IMR-90 (cell line): ENCODE measurements at regions not wholly inside any gene's neighbourhood (a gene's known extent, or its start where the extent isn't known, plus 50 kb on each side); places are given as distances from the start of the nearest gene placed in this dataset.
A peak's percentile ranks its signal among the peaks of the same experiment; 100 is the strongest.

Experiments used
- ATAC-seq: fragments of 200-7000 bp; cut with Tn5 transposase; 2 replicates; pipeline ENCODE4 v1.9.1; 2020; ENCODE audit warnings: low read depth, mild to moderate bottlenecking, moderate library complexity
- BruUV-seq: library from RNA; stranded (reverse); fragments of 400-500 nt; replicated peaks from 2 replicates; lab custom pipeline; 2021; lab: Mats Ljungman, UMichigan
- CTCF ChIA-PET: fragments of 300-600 bp; formaldehyde crosslinking; extraction: SDS; loops from one replicate; lab custom pipeline; 2021; ENCODE audit warnings: antibody characterized with exemption; lab: Yijun Ruan, JAX
- POLR2A ChIA-PET: fragments of 300-600 bp; sonication (Branson Sonifier 250); formaldehyde crosslinking; loops from one replicate; lab custom pipeline; 2022; ENCODE audit warnings: antibody characterized with exemption; ENCODE audit not compliant: unreplicated experiment; lab: Charles Lee
- DNase-seq: peaks from one replicate; pipeline ENCODE4 v3.0.0; 2013
- H2AFZ ChIP-seq: replicated peaks from 2 replicates; pipeline ENCODE3; 2013; ENCODE audit warnings: low read length, mild to moderate bottlenecking; ENCODE audit not compliant: poor library complexity
- H2AK5ac ChIP-seq: 2 replicates; pipeline ENCODE4 v1.6.1; 2013; ENCODE audit warnings: low read depth, low read length, inconsistent platforms
- H2AK9ac ChIP-seq: replicated peaks from 2 replicates; pipeline ENCODE3; 2013; ENCODE audit warnings: mild to moderate bottlenecking, low read depth, low read length, moderate library complexity; ENCODE audit not compliant: poor library complexity
- H2BK120ac ChIP-seq: 2 replicates; pipeline ENCODE4 v1.6.1; 2013; ENCODE audit warnings: low read depth, low read length, inconsistent platforms
- H2BK15ac ChIP-seq: 3 replicates; pipeline ENCODE4 v1.6.1; 2013; ENCODE audit warnings: low read depth, low read length, inconsistent platforms
- H2BK20ac ChIP-seq: 2 replicates; pipeline ENCODE4 v1.6.1; 2013; ENCODE audit warnings: low read depth, mild to moderate bottlenecking, inconsistent platforms, low read length, moderate library complexity
- H2BK5ac ChIP-seq: 2 replicates; pipeline ENCODE4 v1.6.1; 2013; ENCODE audit warnings: mild to moderate bottlenecking, low read depth, low read length, inconsistent platforms; ENCODE audit not compliant: poor library complexity, severe bottlenecking
- H3K14ac ChIP-seq: replicated peaks from 2 replicates; pipeline ENCODE4 v1.6.1; 2013; ENCODE audit warnings: low read depth, low read length, inconsistent platforms
- H3K18ac ChIP-seq: 2 replicates; pipeline ENCODE4 v1.6.1; 2013; ENCODE audit warnings: low read depth, low read length, control low read depth
- H3K23ac ChIP-seq: 2 replicates; pipeline ENCODE4 v1.6.1; 2013; ENCODE audit warnings: low read depth, low read length, inconsistent platforms
- H3K27ac ChIP-seq: 2 replicates; pipeline ENCODE4 v1.5.1; 2013; ENCODE audit warnings: mild to moderate bottlenecking, control low read depth, low read length; ENCODE audit not compliant: insufficient read depth
- H3K27me3 ChIP-seq: 2 replicates; pipeline ENCODE4 v1.6.1; 2013; ENCODE audit warnings: low read length; ENCODE audit not compliant: control insufficient read depth, insufficient read depth
- H3K36me3 ChIP-seq: 2 replicates; pipeline ENCODE4 v1.6.1; 2013; ENCODE audit warnings: low read length, mixed read lengths; ENCODE audit not compliant: control insufficient read depth, insufficient read depth
- H3K4ac ChIP-seq: 2 replicates; pipeline ENCODE4 v1.6.1; 2013; ENCODE audit warnings: low read depth, low read length, inconsistent platforms
- H3K4me1 ChIP-seq: 2 replicates; pipeline ENCODE4 v1.6.1; 2013; ENCODE audit warnings: low read length, mixed read lengths; ENCODE audit not compliant: control insufficient read depth, insufficient read depth
- H3K4me2 ChIP-seq: 2 replicates; pipeline ENCODE4 v1.6.1; 2013; ENCODE audit warnings: low read depth, mild to moderate bottlenecking, control low read depth, low read length, moderate library complexity
- H3K4me3 ChIP-seq: 2 replicates; pipeline ENCODE4 v1.5.1; 2013; ENCODE audit warnings: low read depth, mild to moderate bottlenecking, control low read depth, low read length, moderate library complexity; ENCODE audit not compliant: insufficient read depth
- H3K56ac ChIP-seq: 2 replicates; pipeline ENCODE4 v1.6.1; 2013; ENCODE audit warnings: low read length, inconsistent platforms; ENCODE audit not compliant: insufficient read depth; ENCODE audit errors: extremely low read depth
- H3K79me1 ChIP-seq, 2 experiments: 2 replicates each; pipeline ENCODE4 v1.6.1; 2013; ENCODE audit warnings: low read length in 2 of 2, inconsistent platforms in 1 of 2, low read depth in 1 of 2
- H3K9ac ChIP-seq: 2 replicates; pipeline ENCODE4 v1.6.1; 2013; ENCODE audit warnings: low read depth, low read length, control low read depth
- H3K9me1 ChIP-seq: 2 replicates; pipeline ENCODE4 v1.6.1; 2013; ENCODE audit warnings: low read length, inconsistent platforms; ENCODE audit not compliant: insufficient read depth
- H3K9me3 ChIP-seq: 2 replicates; pipeline ENCODE4 v1.6.1; 2013; ENCODE audit warnings: low read length; ENCODE audit not compliant: control insufficient read depth, insufficient read depth
- H4K20me1 ChIP-seq: 2 replicates; pipeline ENCODE4 v1.6.1; 2013; ENCODE audit warnings: low read length, inconsistent platforms; ENCODE audit not compliant: insufficient read depth
- H4K5ac ChIP-seq: 2 replicates; pipeline ENCODE4 v1.6.1; 2013; ENCODE audit warnings: mild to moderate bottlenecking, low read depth, low read length, control low read depth
- H4K8ac ChIP-seq, 2 experiments: 2 replicates each; pipeline ENCODE4 v1.6.1; 2013; ENCODE audit warnings: low read depth in 2 of 2, low read length in 2 of 2, control low read depth in 1 of 2, inconsistent platforms in 1 of 2
- H4K91ac ChIP-seq: 2 replicates; pipeline ENCODE4 v1.6.1; 2013; ENCODE audit warnings: low read depth, low read length, inconsistent platforms; ENCODE audit not compliant: insufficient read depth
- CTCF ChIP-seq: conservative IDR thresholded peaks from 2 replicates; pipeline ENCODE4 v1.5.1; 2012; ENCODE audit warnings: mild to moderate bottlenecking, low read depth, low read length, improper control_type of control experiment
- FOS ChIP-seq: fragments of 150-350 bp; IDR thresholded peaks from 2 replicates; pipeline ENCODE4 v1.6.1; 2016; ENCODE audit warnings: low read depth, low read length
- POLR2A ChIP-seq: IDR thresholded peaks from 2 replicates; pipeline ENCODE4 v1.6.1; 2012; ENCODE audit warnings: mild to moderate bottlenecking, low read depth, low read length
- RAD21 ChIP-seq: IDR thresholded peaks from 2 replicates; pipeline ENCODE4 v1.6.1; 2012; ENCODE audit warnings: low read length, improper control_type of control experiment
- RFX5 ChIP-seq: IDR thresholded peaks from 2 replicates; pipeline ENCODE4 v1.8.0; 2012; ENCODE audit warnings: low read depth, mild to moderate bottlenecking, low read length, moderate library complexity
- dilution Hi-C: fragments of 300-500 bp; cut with HindIII; formaldehyde crosslinking; loops from one replicate; pipeline ENCODE4 v1.14.3; 2018; ENCODE audit warnings: low sequenced_read_pairs; ENCODE audit not compliant: unreplicated experiment
- in situ Hi-C: fragments of 300-500 bp; cut with MboI; formaldehyde crosslinking; loops from 3 replicates; pipeline ENCODE4 v1.14.3; 2019; ENCODE audit warnings: low sequenced_read_pairs, inconsistent platforms, mixed read lengths
- intact Hi-C: fragments of 100-400 bp; cut with micrococcal nuclease; formaldehyde crosslinking; loops from 2 replicates; pipeline ENCODE4 v1.10.0; 2022

DNA sequence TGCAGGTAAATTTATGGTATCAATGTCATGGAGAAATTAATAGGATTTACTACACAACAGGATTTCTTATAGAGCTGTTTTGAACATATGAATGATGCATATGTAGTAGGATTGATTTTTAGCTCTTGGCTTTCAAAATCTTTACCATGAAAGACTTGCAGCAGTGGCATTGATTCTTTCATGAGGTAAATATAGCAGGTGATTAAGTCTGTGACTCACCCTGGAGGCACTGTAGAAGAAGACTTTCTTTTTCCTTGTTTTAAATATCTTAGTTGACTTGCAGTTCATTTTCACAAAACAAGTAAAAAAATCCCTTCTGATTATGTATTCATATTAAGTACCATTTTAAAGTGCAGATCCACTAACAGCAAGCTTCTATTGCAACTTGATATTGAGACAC lies 463.0 kb downstream of the FBXO15 start:
- dilution Hi-C loops (no loop called here), in situ Hi-C loops (no loop called here), intact Hi-C loops (loop anchor here (5.0 to 10.0 kb wide), 4 partner anchors 460 to 920 kb away; partner anchors contain the start of genes FBXO15 and TIMM21)
- no peak overlapping the region for H2BK20ac ChIP-seq
- no peak overlapping the region for H3K23ac ChIP-seq
- H2BK120ac ChIP-seq: peak overlapping the region; percentile 65; the same call in 1 of the 2 replicates
- H3K9me1 ChIP-seq: peaks cover 24% of the 10 kb centered on the region
- H3K4ac ChIP-seq: no peak overlapping the region; the same call in 1 of the 2 replicates
- peaks cover 8% of the 10 kb centered on the region; the same call in 1 of the 2 replicates for H3K36me3 ChIP-seq
- BruUV-seq: no TSS peak
- H3K14ac ChIP-seq: no peak overlapping the region
- no peak overlapping the region for H2AK5ac ChIP-seq
- peak overlapping the region; percentile 66; the same call in 1 of the 2 replicates for H3K18ac ChIP-seq
- H2AFZ ChIP-seq: no peak overlapping the region
- peaks cover 35 to 66% of the 10 kb centered on the region in 2 experiments for H3K79me1 ChIP-seq
- DNase-seq (peak; percentile 78), ATAC-seq (no peak)
- H4K20me1 ChIP-seq: no peaks in the 10 kb centered on the region
- peak overlapping the region; percentile 94 for H2BK5ac ChIP-seq
- POLR2A ChIA-PET: no interaction called here
- no peak overlapping the region for H4K8ac ChIP-seq
- no peaks in the 10 kb centered on the region for H3K9me3 ChIP-seq
- H3K4me3 ChIP-seq: no peak overlapping the region
- CTCF ChIA-PET: no interaction called here
- H3K56ac ChIP-seq: no peak overlapping the region
- no peak overlapping the region for H2BK15ac ChIP-seq
- H2AK9ac ChIP-seq: no peak overlapping the region
- TF ChIP-seq RAD21 (0 out of 2 replicates have a peak, but pooled peaks have one; percentile 5), CTCF (no peak), RFX5 (no peak), FOS (peak; percentile 57; the same call in 1 of the 2 replicates), POLR2A (no peak)
- peak overlapping the region; percentile 50; the same call in 1 of the 2 replicates for H3K4me2 ChIP-seq
- no peak overlapping the region for H3K27ac ChIP-seq
- no peak overlapping the region for H4K91ac ChIP-seq
- no peaks in the 10 kb centered on the region for H3K27me3 ChIP-seq
- peak overlapping the region; percentile 6; the same call in 1 of the 2 replicates for H4K5ac ChIP-seq
- no peak overlapping the region for H3K9ac ChIP-seq
- H3K4me1 ChIP-seq: peaks cover 21% of the 10 kb centered on the region
